MM.1S (cell line): ENCODE measurements at regions not wholly inside any gene's neighbourhood (a gene's known extent, or its start where the extent isn't known, plus 50 kb on each side); places are given as distances from the start of the nearest gene placed in this dataset.

ENCODE experiments used
- DNase-seq: peaks from one replicate; pipeline ENCODE4 v3.0.0-alpha.2; 2015
- H2AFZ ChIP-seq: fragments of 300-600 bp; sonication (generic); 2 replicates; pipeline ENCODE4 v1.6.0; 2016; ENCODE audit warnings: antibody characterized with exemption, low read length
- H3F3A ChIP-seq: fragments of 300-600 bp; sonication (generic); 2 replicates; pipeline ENCODE4 v1.6.1; 2016; ENCODE audit warnings: mild to moderate bottlenecking, antibody characterized with exemption, low read length, moderate library complexity, mixed read lengths; ENCODE audit not compliant: insufficient read depth
- H3K27ac ChIP-seq: fragments of 300-600 bp; sonication (generic); 2 replicates; pipeline ENCODE4 v1.5.1; 2016; ENCODE audit warnings: mild to moderate bottlenecking, low read length
- H3K27me3 ChIP-seq: fragments of 300-600 bp; sonication (generic); replicated peaks from 2 replicates; pipeline ENCODE4 v1.6.0; 2016; ENCODE audit warnings: low read length; ENCODE audit not compliant: insufficient read depth
- H3K36me3 ChIP-seq: fragments of 300-600 bp; sonication (generic); replicated peaks from 2 replicates; pipeline ENCODE4 v1.6.1; 2016; ENCODE audit warnings: mild to moderate bottlenecking, low read length, mixed read lengths; ENCODE audit not compliant: insufficient read depth
- H3K4me1 ChIP-seq: fragments of 300-600 bp; sonication (generic); 2 replicates; pipeline ENCODE4 v1.6.1; 2016; ENCODE audit warnings: low read length, mixed read lengths
- H3K4me2 ChIP-seq: fragments of 300-600 bp; sonication (generic); 2 replicates; pipeline ENCODE4 v1.6.0; 2016; ENCODE audit warnings: low read depth, low read length
- H3K4me3 ChIP-seq: fragments of 300-600 bp; sonication (generic); 2 replicates; pipeline ENCODE4 v1.5.1; 2016; ENCODE audit warnings: low read length, mixed read lengths
- H3K79me2 ChIP-seq: fragments of 300-600 bp; sonication (generic); 2 replicates; pipeline ENCODE4 v1.6.1; 2016; ENCODE audit warnings: mixed run types, low read length, mixed read lengths
- H3K9ac ChIP-seq: fragments of 300-600 bp; sonication (generic); 2 replicates; pipeline ENCODE4 v1.6.1; 2016; ENCODE audit warnings: low read length, mixed read lengths
- H3K9me2 ChIP-seq: fragments of 300-600 bp; sonication (generic); replicated peaks from 2 replicates; pipeline ENCODE4 v1.6.1; 2016; ENCODE audit warnings: mild to moderate bottlenecking, low read length, mixed read lengths; ENCODE audit not compliant: insufficient read depth
- H3K9me3 ChIP-seq: fragments of 300-600 bp; sonication (generic); replicated peaks from 2 replicates; pipeline ENCODE4 v1.6.1; 2016; ENCODE audit warnings: mild to moderate bottlenecking, low read length, mixed read lengths; ENCODE audit not compliant: insufficient read depth
- H4K20me1 ChIP-seq: fragments of 300-600 bp; sonication (generic); 2 replicates; pipeline ENCODE4 v1.6.1; 2016; ENCODE audit warnings: mild to moderate bottlenecking, low read length, moderate library complexity, mixed read lengths; ENCODE audit not compliant: insufficient read depth
- CTCF ChIP-seq: fragments of 300-600 bp; sonication (generic); IDR thresholded peaks from 2 replicates; pipeline ENCODE4 v1.5.1; 2016; ENCODE audit warnings: antibody characterized with exemption, low read length, mixed read lengths
- EZH2 ChIP-seq: fragments of 300-600 bp; sonication (generic); optimal IDR thresholded peaks from 2 replicates; pipeline ENCODE3; 2017; ENCODE audit warnings: low read depth, mild to moderate bottlenecking, antibody characterized with exemption, low read length, mixed read lengths
- EZH2phosphoT487 ChIP-seq: fragments of 300-600 bp; sonication (generic); IDR thresholded peaks from 2 replicates; pipeline ENCODE4 v1.6.1; 2018; ENCODE audit warnings: antibody characterized with exemption, low read length

GRCh38 chr7:85695533-85695932 is 508.7 kb upstream of the SEMA3D start:
- H3K9ac ChIP-seq: no peak overlapping the region
- H3K9me2 ChIP-seq: no peaks in the 10 kb centered on the region
- H3K27ac ChIP-seq: no peak overlapping the region
- no peak overlapping the region for H3K4me3 ChIP-seq
- H3F3A ChIP-seq: no peaks in the 10 kb centered on the region
- no peaks in the 10 kb centered on the region for H3K4me1 ChIP-seq
- H2AFZ ChIP-seq: no peak overlapping the region
- H3K27me3 ChIP-seq: no peaks in the 10 kb centered on the region
- H4K20me1 ChIP-seq: no peaks in the 10 kb centered on the region
- TF ChIP-seq EZH2 (no peak), CTCF (no peak), EZH2phosphoT487 (no peak)
- DNase-seq: no peak
- H3K36me3 ChIP-seq: no peaks in the 10 kb centered on the region
- no peak overlapping the region for H3K4me2 ChIP-seq
- H3K79me2 ChIP-seq: no peaks in the 10 kb centered on the region
- H3K9me3 ChIP-seq: no peaks in the 10 kb centered on the region

- no peaks in the 10 kb centered on the region for H3K9me3 ChIP-seq
- H4K20me1 ChIP-seq: no peaks in the 10 kb centered on the region
- H3K36me3 ChIP-seq: no peaks in the 10 kb centered on the region
- no peak overlapping the region for H2AFZ ChIP-seq
- no peak overlapping the region for H3K4me2 ChIP-seq
- no peak overlapping the region for H3K27ac ChIP-seq
- H3K4me3 ChIP-seq: no peak overlapping the region
- no peaks in the 10 kb centered on the region for H3K27me3 ChIP-seq
- no peak for TF ChIP-seq CTCF
- no peak for TF ChIP-seq EZH2
- TF ChIP-seq EZH2phosphoT487: no peak
- no peaks in the 10 kb centered on the region for H3K79me2 ChIP-seq
- no peak for DNase-seq
- H3K4me1 ChIP-seq: no peaks in the 10 kb centered on the region
- H3K9ac ChIP-seq: no peak overlapping the region
- H3F3A ChIP-seq: no peaks in the 10 kb centered on the region
- H3K9me2 ChIP-seq: no peaks in the 10 kb centered on the region
These were observed 508.2 kb upstream of the SEMA3D start for GRCh38 chr7:85695041-85695440.

GRCh38 chr7:85693326-85693725 is 506.5 kb upstream of the SEMA3D start:
- no peaks in the 10 kb centered on the region for H3K27me3 ChIP-seq
- H3K4me1 ChIP-seq: no peaks in the 10 kb centered on the region
- H3F3A ChIP-seq: no peaks in the 10 kb centered on the region
- H4K20me1 ChIP-seq: no peaks in the 10 kb centered on the region
- H3K36me3 ChIP-seq: no peaks in the 10 kb centered on the region
- no peak overlapping the region for H3K27ac ChIP-seq
- no peak overlapping the region for H3K4me2 ChIP-seq
- H3K9me3 ChIP-seq: no peaks in the 10 kb centered on the region
- H3K4me3 ChIP-seq: no peak overlapping the region
- DNase-seq: no peak
- no peak overlapping the region for H3K9ac ChIP-seq
- no peak for TF ChIP-seq CTCF
- TF ChIP-seq EZH2phosphoT487: no peak
- no peak for TF ChIP-seq EZH2
- H3K9me2 ChIP-seq: no peaks in the 10 kb centered on the region
- no peaks in the 10 kb centered on the region for H3K79me2 ChIP-seq
- no peak overlapping the region for H2AFZ ChIP-seq
